MM.1S (cell line): ENCODE measurements at regions not wholly inside any gene's neighbourhood (a gene's known extent, or its start where the extent isn't known, plus 50 kb on each side); places are given as distances from the start of the nearest gene placed in this dataset.

Experiments
- EZH2phosphoT487 ChIP-seq: fragments of 300-600 bp; sonication (generic); IDR thresholded peaks from 2 replicates; pipeline ENCODE4 v1.6.1; 2018; ENCODE audit warnings: antibody characterized with exemption, low read length
- TF ChIP-seq, protein P1 (sequence below): fragments of 300-600 bp; sonication (generic); IDR thresholded peaks from 2 replicates; pipeline ENCODE4 v1.5.1; 2016; ENCODE audit warnings: antibody characterized with exemption, low read length, mixed read lengths

DNA sequence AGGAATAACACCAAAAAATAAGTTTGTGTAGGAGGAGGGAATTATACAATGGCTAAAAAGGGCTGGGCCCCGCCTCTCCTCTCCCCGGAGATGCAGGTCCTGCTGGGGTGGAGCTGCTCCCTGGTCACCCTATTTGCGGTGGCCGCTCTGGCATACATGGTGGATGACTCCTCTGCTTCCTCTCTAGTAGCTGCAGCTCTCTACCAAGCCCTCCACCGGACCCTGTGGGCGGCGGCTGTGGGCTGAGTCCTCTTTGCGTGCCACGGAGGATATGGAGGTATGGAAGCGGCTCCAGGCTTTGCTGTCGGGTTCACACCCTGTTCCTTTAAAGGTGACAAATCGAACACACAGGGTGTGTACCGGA is 77.1 kb upstream of the SEC11C start:
- TF ChIP-seq, protein P1, sequence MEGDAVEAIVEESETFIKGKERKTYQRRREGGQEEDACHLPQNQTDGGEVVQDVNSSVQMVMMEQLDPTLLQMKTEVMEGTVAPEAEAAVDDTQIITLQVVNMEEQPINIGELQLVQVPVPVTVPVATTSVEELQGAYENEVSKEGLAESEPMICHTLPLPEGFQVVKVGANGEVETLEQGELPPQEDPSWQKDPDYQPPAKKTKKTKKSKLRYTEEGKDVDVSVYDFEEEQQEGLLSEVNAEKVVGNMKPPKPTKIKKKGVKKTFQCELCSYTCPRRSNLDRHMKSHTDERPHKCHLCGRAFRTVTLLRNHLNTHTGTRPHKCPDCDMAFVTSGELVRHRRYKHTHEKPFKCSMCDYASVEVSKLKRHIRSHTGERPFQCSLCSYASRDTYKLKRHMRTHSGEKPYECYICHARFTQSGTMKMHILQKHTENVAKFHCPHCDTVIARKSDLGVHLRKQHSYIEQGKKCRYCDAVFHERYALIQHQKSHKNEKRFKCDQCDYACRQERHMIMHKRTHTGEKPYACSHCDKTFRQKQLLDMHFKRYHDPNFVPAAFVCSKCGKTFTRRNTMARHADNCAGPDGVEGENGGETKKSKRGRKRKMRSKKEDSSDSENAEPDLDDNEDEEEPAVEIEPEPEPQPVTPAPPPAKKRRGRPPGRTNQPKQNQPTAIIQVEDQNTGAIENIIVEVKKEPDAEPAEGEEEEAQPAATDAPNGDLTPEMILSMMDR, result no peak
- TF ChIP-seq EZH2phosphoT487, result no peak
